Breast epithelium (tissue), 3 donors: ENCODE measurements at regions not wholly inside any gene's neighbourhood (a gene's known extent, or its start where the extent isn't known, plus 50 kb on each side); places are given as distances from the start of the nearest gene placed in this dataset.

ENCODE experiments used
- POLR2A ChIP-seq: fragments of 450-650 bp; IDR thresholded peaks from one replicate; pipeline ENCODE4 v1.6.1; 2016; ENCODE audit warnings: antibody characterized with exemption, mild to moderate bottlenecking, moderate library complexity
- POLR2AphosphoS5 ChIP-seq, 3 donors: sonication (generic); formaldehyde crosslinking; IDR thresholded peaks; one replicate each; pipeline ENCODE4 v1.6.1; 2017; ENCODE audit warnings: antibody characterized with exemption in 3 of 3
- TF ChIP-seq, protein P1 (sequence below), 3 donors: fragments of 450-650 bp; IDR thresholded peaks; one replicate each; pipeline ENCODE4 v1.5.1; 2016 to 2017; ENCODE audit warnings: antibody characterized with exemption in 3 of 3, mild to moderate bottlenecking in 3 of 3, moderate library complexity in 3 of 3

DNA sequence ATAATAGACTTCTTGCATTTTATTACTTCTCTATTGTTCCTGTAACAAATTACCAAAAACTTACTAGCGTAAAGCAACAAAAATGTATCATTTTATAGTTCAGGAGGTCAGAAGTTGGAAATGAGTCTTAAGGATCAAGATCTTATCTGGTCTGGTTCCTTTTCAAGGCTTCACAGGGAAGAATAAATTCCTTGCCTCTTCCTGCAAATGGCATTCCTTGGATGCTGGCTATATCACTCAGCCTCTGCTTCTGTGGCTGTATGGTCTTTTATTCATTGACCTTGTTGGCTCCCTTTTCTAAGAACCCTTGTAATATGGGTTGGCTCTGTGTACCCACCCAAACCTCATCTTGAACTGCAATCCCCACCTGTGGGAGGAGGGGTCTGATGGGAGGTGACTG lies 478.4 kb upstream of the THBS1 start:
- TF ChIP-seq POLR2AphosphoS5 (IDR thresholded peaks at IDR 0.05) (no peak), POLR2A (no peak)
- TF ChIP-seq, protein P1, sequence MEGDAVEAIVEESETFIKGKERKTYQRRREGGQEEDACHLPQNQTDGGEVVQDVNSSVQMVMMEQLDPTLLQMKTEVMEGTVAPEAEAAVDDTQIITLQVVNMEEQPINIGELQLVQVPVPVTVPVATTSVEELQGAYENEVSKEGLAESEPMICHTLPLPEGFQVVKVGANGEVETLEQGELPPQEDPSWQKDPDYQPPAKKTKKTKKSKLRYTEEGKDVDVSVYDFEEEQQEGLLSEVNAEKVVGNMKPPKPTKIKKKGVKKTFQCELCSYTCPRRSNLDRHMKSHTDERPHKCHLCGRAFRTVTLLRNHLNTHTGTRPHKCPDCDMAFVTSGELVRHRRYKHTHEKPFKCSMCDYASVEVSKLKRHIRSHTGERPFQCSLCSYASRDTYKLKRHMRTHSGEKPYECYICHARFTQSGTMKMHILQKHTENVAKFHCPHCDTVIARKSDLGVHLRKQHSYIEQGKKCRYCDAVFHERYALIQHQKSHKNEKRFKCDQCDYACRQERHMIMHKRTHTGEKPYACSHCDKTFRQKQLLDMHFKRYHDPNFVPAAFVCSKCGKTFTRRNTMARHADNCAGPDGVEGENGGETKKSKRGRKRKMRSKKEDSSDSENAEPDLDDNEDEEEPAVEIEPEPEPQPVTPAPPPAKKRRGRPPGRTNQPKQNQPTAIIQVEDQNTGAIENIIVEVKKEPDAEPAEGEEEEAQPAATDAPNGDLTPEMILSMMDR (IDR thresholded peaks at IDR 0.05), result no peak
